HepG2 (cell line): ENCODE measurements at regions not wholly inside any gene's neighbourhood (a gene's known extent, or its start where the extent isn't known, plus 50 kb on each side); places are given as distances from the start of the nearest gene placed in this dataset.

Experiments used
- ATAC-seq: fragments of 200-7000 bp; cut with Tn5 transposase; 3 replicates; pipeline ENCODE4 v1.9.1; 2020; ENCODE audit warnings: mild to moderate bottlenecking, moderate library complexity
- BruUV-seq: library from RNA; stranded (reverse); fragments of 400-500 nt; replicated peaks from 2 replicates; lab custom pipeline; 2021; lab: Mats Ljungman, UMichigan
- CTCF ChIA-PET: fragments of 300-600 bp; formaldehyde crosslinking; extraction: SDS; loops from one replicate; lab custom pipeline; 2021; ENCODE audit warnings: low total read pairs, inconsistent platforms, low intra/inter-chr PET ratio; lab: Yijun Ruan, JAX
- POLR2A ChIA-PET: fragments of 350-600 bp; sonication (Branson Sonifier 250); formaldehyde crosslinking; loops from one replicate; lab custom pipeline; 2020; ENCODE audit warnings: antibody characterized with exemption, inconsistent platforms; lab: Yijun Ruan, JAX
- DNase-seq: peaks from one replicate; pipeline ENCODE4 v3.0.0-alpha.2; 2015; ENCODE audit warnings: low spot score
- FAIRE-seq: peaks from 3 replicates; lab custom pipeline; 2011; peaks lifted over from hg19 to GRCh38; lab: Jason Lieb, UNC
- H2AFZ ChIP-seq: one replicate; pipeline ENCODE4 v1.6.1; 2011; ENCODE audit warnings: low read length, inconsistent platforms
- H3K27ac ChIP-seq: fragments of 300-600 bp; 3 replicates; pipeline ENCODE4 v1.8.0; 2011; ENCODE audit warnings: mixed run types, mild to moderate bottlenecking, mixed read lengths, low read length, inconsistent platforms; ENCODE audit not compliant: insufficient read depth; ENCODE audit errors: extremely low read length
- H3K27me3 ChIP-seq, 2 experiments: fragments of 200-600 bp in 1 of 2; 2 replicates in 1 of 2; 3 replicates in 1 of 2; pipeline versions ENCODE4 v1.6.0 to v1.8.0; 2011; ENCODE audit warnings: low read length in 2 of 2, mild to moderate bottlenecking in 2 of 2, moderate library complexity in 2 of 2, inconsistent platforms in 1 of 2; ENCODE audit not compliant: insufficient read depth in 2 of 2, control insufficient read depth in 1 of 2
- H3K36me3 ChIP-seq, 2 experiments: fragments of 200-600 bp in 1 of 2; replicated peaks in 1 of 2; 2 replicates in 1 of 2; 3 replicates in 1 of 2; pipeline versions ENCODE4 v1.5.1 to v1.8.0; 2011; ENCODE audit warnings: low read length in 2 of 2, inconsistent platforms in 1 of 2; ENCODE audit not compliant: insufficient read depth in 2 of 2, control insufficient read depth in 1 of 2
- H3K4me1 ChIP-seq: 2 replicates; pipeline ENCODE4 v1.5.1; 2012; ENCODE audit warnings: low read length, inconsistent platforms; ENCODE audit not compliant: insufficient read depth
- H3K4me2 ChIP-seq: 2 replicates; pipeline ENCODE4 v1.6.0; 2011; ENCODE audit warnings: low read depth, low read length, inconsistent platforms
- H3K4me3 ChIP-seq, 3 experiments: fragments of 200-600 bp in 1 of 3; sonication (generic), shearing (Covaris generic) in 1 of 3; replicated peaks in 1 of 3; 2 replicates each; pipeline ENCODE4 v1.5.1; 2011 to 2016; ENCODE audit warnings: low read length in 3 of 3, inconsistent platforms in 2 of 3, low read depth in 2 of 3, mild to moderate bottlenecking in 2 of 3, control low read depth in 1 of 3, mixed read lengths in 1 of 3; ENCODE audit not compliant: insufficient read depth in 1 of 3
- H3K79me2 ChIP-seq: one replicate; pipeline ENCODE4 v1.6.1; 2011; ENCODE audit warnings: low read length, inconsistent platforms; ENCODE audit not compliant: insufficient read depth
- H3K9ac ChIP-seq: 2 replicates; pipeline ENCODE4 v1.6.0; 2011; ENCODE audit warnings: mild to moderate bottlenecking, low read depth, low read length, inconsistent platforms; ENCODE audit not compliant: insufficient read depth
- H3K9me3 ChIP-seq: 2 replicates; pipeline ENCODE4 v1.5.1; 2012; ENCODE audit warnings: mild to moderate bottlenecking, low read length
- H4K20me1 ChIP-seq: 2 replicates; pipeline ENCODE4 v1.6.0; 2011; ENCODE audit warnings: inconsistent platforms, mild to moderate bottlenecking, low read length, moderate library complexity; ENCODE audit not compliant: insufficient read depth
- FOXA1 ChIP-seq, 2 experiments: fragments of 450-650 bp in 1 of 2; sonication (generic) in 1 of 2; formaldehyde crosslinking in 1 of 2; IDR thresholded peaks; 2 replicates each; pipeline versions ENCODE4 v1.4.0 to v1.6.1; 2016 to 2020; ENCODE audit warnings: missing genetic modification reagents in 1 of 2
- JARID2 ChIP-seq: sonication (generic); formaldehyde crosslinking; IDR thresholded peaks from 2 replicates; pipeline ENCODE4 v1.8.1; 2023; ENCODE audit warnings: missing genetic modification reagents, inconsistent platforms; ENCODE audit not compliant: insufficient replicate concordance
- ZNF878 ChIP-seq: sonication (generic); formaldehyde crosslinking; IDR thresholded peaks from 2 replicates; pipeline ENCODE4 v1.8.1; 2023; ENCODE audit warnings: mild to moderate bottlenecking, missing genetic modification reagents, moderate library complexity
- WGBS: methylation state at CpG from one replicate; pipeline ENCODE4 v1.1.6; 2017; ENCODE audit warnings: low lambda C conversion rate; 5-methylcytosine and 5-hydroxymethylcytosine counted together
- in situ Hi-C: cut with HindIII; loops from 2 replicates; pipeline ENCODE4 v1.10.0; 2017; ENCODE audit warnings: low pct_unique_long_range_greater_than_20kb; ENCODE audit not compliant: extremely low pct_ligation_motif_present
- intact Hi-C: fragments of 100-400 bp; cut with micrococcal nuclease; formaldehyde crosslinking; loops from one replicate; pipeline ENCODE4 v1.10.0; 2022; ENCODE audit not compliant: unreplicated experiment
- TF ChIP-seq, protein P1 (sequence below): sonication (generic); formaldehyde crosslinking; IDR thresholded peaks from 2 replicates; pipeline ENCODE4 v1.8.1; 2023; ENCODE audit warnings: mild to moderate bottlenecking, missing genetic modification reagents

DNA sequence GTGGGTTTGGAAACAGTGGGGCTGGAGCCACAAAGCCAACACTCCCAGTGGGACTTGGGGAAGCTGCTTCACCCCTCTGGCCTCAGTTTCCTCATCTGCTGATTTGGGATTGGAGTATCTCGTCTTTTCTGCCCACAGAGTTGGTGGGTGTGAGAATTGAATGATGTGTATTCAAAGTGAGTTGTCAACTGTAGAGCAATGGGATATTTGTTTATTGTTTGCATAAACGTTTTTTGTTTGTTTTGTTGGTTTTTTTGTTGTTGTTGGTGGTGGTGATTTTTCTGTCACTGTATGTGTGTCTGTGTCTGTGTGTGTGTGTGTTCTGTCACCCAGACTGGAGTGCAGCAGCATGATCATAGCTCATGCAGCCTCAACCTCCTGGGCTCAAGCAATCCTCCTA, 542.0 kb downstream of the MIAT start:
- no peaks in the 10 kb centered on the region for H3K36me3 ChIP-seq
- H3K9me3 ChIP-seq, result no peaks in the 10 kb centered on the region
- in situ Hi-C loops, result no loop called here
- no TSS peak for BruUV-seq
- H3K4me3 ChIP-seq, result no peak overlapping the region
- DNase-seq (no peak), FAIRE-seq (no peak), ATAC-seq (no peak)
- H3K4me2 ChIP-seq, result no peak overlapping the region
- TF ChIP-seq FOXA1 (IDR thresholded peaks at IDR 0.05), result peak; percentile 63; the same call in 1 of the 2 replicates
- no peak for TF ChIP-seq FOXA1 (CRISPR knock-in tag; IDR thresholded peaks at IDR 0.05)
- TF ChIP-seq, protein P1, sequence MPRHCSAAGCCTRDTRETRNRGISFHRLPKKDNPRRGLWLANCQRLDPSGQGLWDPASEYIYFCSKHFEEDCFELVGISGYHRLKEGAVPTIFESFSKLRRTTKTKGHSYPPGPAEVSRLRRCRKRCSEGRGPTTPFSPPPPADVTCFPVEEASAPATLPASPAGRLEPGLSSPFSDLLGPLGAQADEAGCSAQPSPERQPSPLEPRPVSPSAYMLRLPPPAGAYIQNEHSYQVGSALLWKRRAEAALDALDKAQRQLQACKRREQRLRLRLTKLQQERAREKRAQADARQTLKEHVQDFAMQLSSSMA (CRISPR knock-in tag), result no peak
- no peak for TF ChIP-seq JARID2 (CRISPR knock-in tag)
- no peak overlapping the region for H3K27ac ChIP-seq
- no peaks in the 10 kb centered on the region for H4K20me1 ChIP-seq
- H3K27me3 ChIP-seq, result peaks cover 0 to 11% of the 10 kb centered on the region in 2 experiments; a peak in 1 of 5 replicates
- POLR2A ChIA-PET, result no interaction called here
- H2AFZ ChIP-seq, result no peak overlapping the region
- H3K79me2 ChIP-seq, result no peaks in the 10 kb centered on the region
- CTCF ChIA-PET, result no interaction called here
- no peaks in the 10 kb centered on the region for H3K4me1 ChIP-seq
- intact Hi-C loops, result no loop called here
- WGBS, result 0% methylated on average over 2 of the region's 2 CpGs
- H3K9ac ChIP-seq, result no peak overlapping the region

DNA sequence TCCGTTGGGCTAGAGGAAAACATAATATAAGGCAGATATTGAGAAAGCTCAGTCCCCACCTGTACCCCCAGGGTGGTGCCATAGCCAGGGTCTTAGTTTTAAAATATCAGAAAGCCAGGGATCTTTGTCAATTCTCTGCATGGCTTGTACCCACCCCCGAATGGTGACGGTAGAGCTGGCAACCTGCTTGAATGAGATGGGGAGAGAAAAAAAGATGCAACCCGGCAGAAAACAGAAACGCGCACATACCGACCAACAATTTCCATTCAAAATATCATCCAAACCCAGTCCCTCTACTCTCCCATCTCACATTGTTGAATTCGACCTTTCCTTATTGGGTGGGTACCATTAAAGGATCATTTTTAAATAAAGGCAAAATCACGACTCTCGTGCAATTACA, 543.9 kb downstream of the MIAT start:
- no peak overlapping the region for H2AFZ ChIP-seq
- no peaks in the 10 kb centered on the region for H4K20me1 ChIP-seq
- H3K4me3 ChIP-seq, result no peak overlapping the region
- no peaks in the 10 kb centered on the region for H3K9me3 ChIP-seq
- H3K4me2 ChIP-seq, result no peak overlapping the region
- intact Hi-C loops (no loop called here), in situ Hi-C loops (no loop called here)
- H3K36me3 ChIP-seq, result no peaks in the 10 kb centered on the region
- no peak overlapping the region for H3K27ac ChIP-seq
- no peak overlapping the region for H3K9ac ChIP-seq
- H3K79me2 ChIP-seq, result no peaks in the 10 kb centered on the region
- no peaks in the 10 kb centered on the region for H3K4me1 ChIP-seq
- no peak for DNase-seq
- 6% methylated on average over 10 of the region's 10 CpGs for WGBS
- POLR2A ChIA-PET, result no interaction called here
- FAIRE-seq, result no peak
- ATAC-seq, result no peak
- CTCF ChIA-PET, result no interaction called here
- no peak for TF ChIP-seq ZNF878 (CRISPR knock-in tag)
- no TSS peak for BruUV-seq
- peaks cover 0 to 11% of the 10 kb centered on the region in 2 experiments; a peak in 1 of 5 replicates for H3K27me3 ChIP-seq
